ENCODE measurements at regions not wholly inside any gene's neighbourhood (a gene's known extent, or its start where the extent isn't known, plus 50 kb on each side); places are given as distances from the start of the nearest gene placed in this dataset.

DNA sequence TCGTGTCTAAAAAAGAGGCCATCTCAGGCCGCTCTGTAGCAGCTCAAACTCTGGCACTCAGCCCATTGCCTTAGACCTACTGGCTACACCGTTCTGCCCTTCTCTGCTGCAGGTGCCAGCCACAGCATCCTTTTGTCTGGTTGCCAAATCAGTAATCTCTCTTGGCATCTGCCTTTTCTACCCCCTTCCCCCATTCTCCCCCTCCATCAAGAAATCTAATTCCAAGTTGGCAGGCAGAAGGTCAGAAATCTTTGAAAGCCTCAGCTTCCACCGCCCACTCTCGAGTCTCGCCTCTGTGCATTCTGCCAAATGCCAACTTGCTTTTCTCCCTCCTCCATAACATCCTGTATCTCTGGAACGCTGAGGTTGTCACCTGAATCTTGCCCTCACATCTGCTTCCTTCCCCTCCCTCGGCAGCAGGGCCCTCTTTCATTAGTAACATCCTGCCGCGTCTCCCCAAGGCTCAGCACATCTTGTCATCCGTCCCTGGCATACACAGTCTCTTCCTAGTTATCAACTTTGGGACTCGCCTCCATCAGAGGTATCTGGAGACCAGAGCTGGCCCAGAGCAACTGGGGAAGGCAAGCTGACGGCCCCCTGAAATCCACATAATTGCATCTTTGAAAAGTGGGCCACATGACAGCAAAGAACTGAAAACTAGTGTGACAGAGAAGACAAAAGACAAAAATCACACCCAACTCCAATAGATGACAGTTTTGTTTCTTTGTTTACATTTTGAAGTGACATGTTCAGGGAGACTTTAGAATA is 312.0 kb upstream of the CCDC54 start:
- ATAC-seq (ENCODE audit: insufficient read depth, low FRiP score) = no peak
- Histone ChIP-seq H3K9ac (ENCODE audit: insufficient read depth in 1 of 2, low read length in 2 of 2) (no peak overlapping the region), H3K9me3 (ENCODE audit: control insufficient read depth in 4 of 4, insufficient read depth in 3 of 4, low read length in 3 of 4) (no peaks in the 10 kb centered on the region), H3K27me3 (ENCODE audit: control insufficient read depth in 3 of 3, insufficient read depth in 3 of 3, low read length in 2 of 3) (no peaks in the 10 kb centered on the region), H3K4me3 (no peak overlapping the region), H3K4me1 (ENCODE audit: control insufficient read depth in 5 of 5, insufficient read depth in 5 of 5, low read length in 5 of 5) (peaks cover 0 to 18% (median 4%) of the 10 kb centered on the region in 5 donors), H3K27ac (ENCODE audit: low read depth in 1 of 2, low read length in 1 of 2) (no peak overlapping the region), H3K36me3 (ENCODE audit: control insufficient read depth in 4 of 4, insufficient read depth in 4 of 4, low read length in 4 of 4) (no peaks in the 10 kb centered on the region)
- TF ChIP-seq, protein P1, sequence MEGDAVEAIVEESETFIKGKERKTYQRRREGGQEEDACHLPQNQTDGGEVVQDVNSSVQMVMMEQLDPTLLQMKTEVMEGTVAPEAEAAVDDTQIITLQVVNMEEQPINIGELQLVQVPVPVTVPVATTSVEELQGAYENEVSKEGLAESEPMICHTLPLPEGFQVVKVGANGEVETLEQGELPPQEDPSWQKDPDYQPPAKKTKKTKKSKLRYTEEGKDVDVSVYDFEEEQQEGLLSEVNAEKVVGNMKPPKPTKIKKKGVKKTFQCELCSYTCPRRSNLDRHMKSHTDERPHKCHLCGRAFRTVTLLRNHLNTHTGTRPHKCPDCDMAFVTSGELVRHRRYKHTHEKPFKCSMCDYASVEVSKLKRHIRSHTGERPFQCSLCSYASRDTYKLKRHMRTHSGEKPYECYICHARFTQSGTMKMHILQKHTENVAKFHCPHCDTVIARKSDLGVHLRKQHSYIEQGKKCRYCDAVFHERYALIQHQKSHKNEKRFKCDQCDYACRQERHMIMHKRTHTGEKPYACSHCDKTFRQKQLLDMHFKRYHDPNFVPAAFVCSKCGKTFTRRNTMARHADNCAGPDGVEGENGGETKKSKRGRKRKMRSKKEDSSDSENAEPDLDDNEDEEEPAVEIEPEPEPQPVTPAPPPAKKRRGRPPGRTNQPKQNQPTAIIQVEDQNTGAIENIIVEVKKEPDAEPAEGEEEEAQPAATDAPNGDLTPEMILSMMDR (IDR thresholded peaks at IDR 0.05; ENCODE audit: control extremely low read depth, extremely low read depth) = no peak
- peak in 1 of 3 donors; percentile 4 for DNase-seq
- 19 to 35% methylated on average over 13 of the region's 13 CpGs for WGBS, 2 donors

DNA sequence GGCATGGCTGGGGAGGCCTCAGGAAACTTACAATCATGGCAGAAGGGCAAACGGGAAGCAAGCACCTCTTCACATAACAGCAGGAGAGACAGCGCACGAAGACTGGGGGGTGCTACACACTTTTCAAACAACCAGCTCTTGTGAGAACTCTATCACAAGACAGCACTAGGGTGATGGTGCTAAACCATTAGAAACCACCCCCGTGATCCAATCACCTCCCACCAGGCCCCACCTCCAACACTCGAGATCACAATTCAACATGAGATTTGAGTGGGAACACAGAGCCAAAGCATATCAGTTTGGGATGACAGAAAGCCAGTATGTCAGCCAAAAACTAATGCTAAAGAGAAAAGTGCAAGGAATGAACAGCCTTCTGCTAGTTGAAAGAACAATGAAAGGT is 309.8 kb upstream of the CCDC54 start:
- 89 to 99% methylated on average over 5 of the region's 5 CpGs for WGBS, 2 donors
- H3K9ac ChIP-seq (ENCODE audit: insufficient read depth in 1 of 2, low read length in 2 of 2) = no peak overlapping the region
- H3K27me3 ChIP-seq (ENCODE audit: control insufficient read depth in 3 of 3, insufficient read depth in 3 of 3, low read length in 2 of 3) = no peaks in the 10 kb centered on the region
- TF ChIP-seq, protein P1 (IDR thresholded peaks at IDR 0.05; ENCODE audit: control extremely low read depth, extremely low read depth) = no peak
- no peak overlapping the region for H3K4me3 ChIP-seq
- no peak overlapping the region for H3K27ac ChIP-seq (ENCODE audit: low read depth in 1 of 2, low read length in 1 of 2)
- no peaks in the 10 kb centered on the region for H3K36me3 ChIP-seq (ENCODE audit: control insufficient read depth in 4 of 4, insufficient read depth in 4 of 4, low read length in 4 of 4)
- DNase-seq (no peak), ATAC-seq (ENCODE audit: insufficient read depth, low FRiP score) (no peak)
- peaks cover 0 to 14% (median 4%) of the 10 kb centered on the region in 5 donors for H3K4me1 ChIP-seq (ENCODE audit: control insufficient read depth in 5 of 5, insufficient read depth in 5 of 5, low read length in 5 of 5)
- no peaks in the 10 kb centered on the region for H3K9me3 ChIP-seq (ENCODE audit: control insufficient read depth in 4 of 4, insufficient read depth in 3 of 4, low read length in 3 of 4)

DNA sequence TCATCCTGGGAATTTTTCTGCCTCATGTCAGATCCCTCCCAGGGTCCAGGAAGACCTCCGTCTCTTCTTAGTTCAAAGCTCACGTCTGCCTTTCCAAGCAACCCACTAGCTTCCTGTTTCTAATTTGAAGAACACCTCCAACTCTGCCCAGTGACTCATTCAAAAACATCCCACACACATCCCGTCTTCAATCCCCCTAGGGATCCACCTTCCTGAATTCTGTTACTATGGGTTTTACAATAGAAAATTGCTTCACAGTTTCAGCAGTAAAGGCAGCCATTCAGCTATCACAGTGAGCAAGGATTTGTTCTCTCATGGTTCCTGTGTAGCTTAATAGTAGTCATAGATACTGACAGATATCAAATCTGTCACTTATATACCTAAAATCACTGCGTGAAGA is 308.3 kb upstream of the CCDC54 start:
- no peaks in the 10 kb centered on the region for H3K36me3 ChIP-seq (ENCODE audit: control insufficient read depth in 4 of 4, insufficient read depth in 4 of 4, low read length in 4 of 4)
- no peak overlapping the region for H3K9ac ChIP-seq (ENCODE audit: insufficient read depth in 1 of 2, low read length in 2 of 2)
- no peak overlapping the region for H3K4me3 ChIP-seq
- TF ChIP-seq, protein P1 (IDR thresholded peaks at IDR 0.05; ENCODE audit: control extremely low read depth, extremely low read depth) = no peak
- no peaks in the 10 kb centered on the region for H3K27me3 ChIP-seq (ENCODE audit: control insufficient read depth in 3 of 3, insufficient read depth in 3 of 3, low read length in 2 of 3)
- 41 to 49% methylated on average over 4 of the region's 4 CpGs for WGBS, 2 donors
- no peaks in the 10 kb centered on the region for H3K9me3 ChIP-seq (ENCODE audit: control insufficient read depth in 4 of 4, insufficient read depth in 3 of 4, low read length in 3 of 4)
- peak overlapping the region in 1 of 2 donors; percentile 4 for H3K27ac ChIP-seq (ENCODE audit: low read depth in 1 of 2, low read length in 1 of 2)
- peaks cover 0 to 4% (median 4%) of the 10 kb centered on the region in 5 donors for H3K4me1 ChIP-seq (ENCODE audit: control insufficient read depth in 5 of 5, insufficient read depth in 5 of 5, low read length in 5 of 5)
- no peak for DNase-seq
- ATAC-seq (ENCODE audit: insufficient read depth, low FRiP score) = no peak
